Fibroblast of lung (primary cell): ENCODE measurements at regions not wholly inside any gene's neighbourhood (a gene's known extent, or its start where the extent isn't known, plus 50 kb on each side); places are given as distances from the start of the nearest gene placed in this dataset.

Source experiments
- DNase-seq, 2 donors: peaks; one replicate each; pipeline versions ENCODE4 v3.0.0 to v3.0.0-alpha.2; 2010; ENCODE audit warnings: low read depth in 2 of 2
- H2AFZ ChIP-seq: 2 replicates; pipeline ENCODE4 v1.5.1; 2012; ENCODE audit warnings: low read length, control low read depth, inconsistent platforms
- H3K27ac ChIP-seq: 2 replicates; pipeline ENCODE4 v1.5.1; 2011; ENCODE audit warnings: low read length, control low read depth; ENCODE audit not compliant: insufficient read depth
- H3K27me3 ChIP-seq: 2 replicates; pipeline ENCODE4 v1.5.1; 2011; ENCODE audit warnings: mild to moderate bottlenecking, low read length; ENCODE audit not compliant: control insufficient read depth, insufficient read depth
- H3K36me3 ChIP-seq: 2 replicates; pipeline ENCODE4 v1.5.1; 2011; ENCODE audit warnings: low read length; ENCODE audit not compliant: control insufficient read depth, insufficient read depth
- H3K4me1 ChIP-seq: 2 replicates; pipeline ENCODE4 v1.5.1; 2011; ENCODE audit warnings: low read length; ENCODE audit not compliant: control insufficient read depth, insufficient read depth; ENCODE audit errors: extremely low read depth
- H3K4me2 ChIP-seq: 2 replicates; pipeline ENCODE4 v1.5.1; 2011; ENCODE audit warnings: low read length, control low read depth; ENCODE audit not compliant: insufficient read depth; ENCODE audit errors: extremely low read depth
- H3K4me3 ChIP-seq, 4 experiments: fragments of 200-600 bp in 1 of 4; sonication (generic) in 1 of 4; replicated peaks in 1 of 4; 2 replicates each; pipeline ENCODE4 v1.5.1; 2011 to 2016; ENCODE audit warnings: low read length in 4 of 4, low read depth in 3 of 4, mild to moderate bottlenecking in 3 of 4, control low read depth in 2 of 4, inconsistent platforms in 1 of 4, mixed read lengths in 1 of 4; ENCODE audit not compliant: insufficient read depth in 1 of 4; ENCODE audit errors: control extremely low read depth in 1 of 4
- H3K79me2 ChIP-seq: 2 replicates; pipeline ENCODE4 v1.5.1; 2012; ENCODE audit warnings: mild to moderate bottlenecking, low read length, inconsistent platforms; ENCODE audit not compliant: control insufficient read depth, insufficient read depth
- H3K9ac ChIP-seq: 2 replicates; pipeline ENCODE4 v1.5.1; 2011; ENCODE audit warnings: mild to moderate bottlenecking, low read length, control low read depth; ENCODE audit not compliant: insufficient read depth
- H3K9me3 ChIP-seq: 2 replicates; pipeline ENCODE4 v1.5.1; 2012; ENCODE audit warnings: low read depth, low read length; ENCODE audit not compliant: control insufficient read depth, insufficient read depth
- H4K20me1 ChIP-seq: 2 replicates; pipeline ENCODE4 v1.5.1; 2011; ENCODE audit warnings: low read length; ENCODE audit not compliant: control insufficient read depth, insufficient read depth; ENCODE audit errors: extremely low read depth
- EZH2 ChIP-seq: IDR thresholded peaks from 2 replicates; pipeline ENCODE4 v1.5.1; 2012; ENCODE audit warnings: low read length, control low read depth, mild to moderate bottlenecking; ENCODE audit errors: missing control alignments
- TF ChIP-seq, protein P1 (sequence below), 2 donors: IDR thresholded peaks in 1 of 2; conservative IDR thresholded peaks in 1 of 2; 1 replicate in 1 of 2; 2 replicates in 1 of 2; pipeline ENCODE4 v1.5.1; 2011 to 2012; ENCODE audit warnings: low read length in 2 of 2, control low read depth in 1 of 2, inconsistent platforms in 1 of 2, low read depth in 1 of 2, mild to moderate bottlenecking in 1 of 2

DNA sequence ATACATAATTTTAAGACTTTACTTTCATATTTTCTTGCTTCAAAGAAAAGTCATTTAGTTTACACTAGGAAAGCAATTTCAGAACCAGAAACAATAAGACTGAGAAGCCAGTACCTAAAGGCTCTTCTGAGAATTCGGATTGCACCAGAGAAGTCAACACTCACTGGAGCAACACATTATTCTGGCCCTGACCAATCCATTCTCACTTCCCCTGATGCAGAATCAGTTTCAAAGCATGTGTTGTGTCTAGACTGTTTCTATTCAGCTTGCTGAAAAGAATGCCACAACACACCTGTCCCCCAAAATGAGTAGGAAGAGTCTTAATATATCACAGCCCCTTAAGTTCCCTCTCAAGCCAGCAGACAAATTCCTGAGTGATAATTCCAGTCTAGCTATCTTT is 1074.3 kb upstream of the TENM4 start:
- no peak overlapping the region for H3K4me2 ChIP-seq
- H2AFZ ChIP-seq: no peak overlapping the region
- no peaks in the 10 kb centered on the region for H3K4me1 ChIP-seq
- H3K27ac ChIP-seq: no peak overlapping the region
- H3K9ac ChIP-seq: no peak overlapping the region
- no peaks in the 10 kb centered on the region for H3K36me3 ChIP-seq
- no peaks in the 10 kb centered on the region for H3K27me3 ChIP-seq
- no peak overlapping the region for H3K4me3 ChIP-seq
- no peak for DNase-seq
- H3K79me2 ChIP-seq: no peaks in the 10 kb centered on the region
- H4K20me1 ChIP-seq: no peaks in the 10 kb centered on the region
- TF ChIP-seq EZH2: no peak
- TF ChIP-seq, protein P1, sequence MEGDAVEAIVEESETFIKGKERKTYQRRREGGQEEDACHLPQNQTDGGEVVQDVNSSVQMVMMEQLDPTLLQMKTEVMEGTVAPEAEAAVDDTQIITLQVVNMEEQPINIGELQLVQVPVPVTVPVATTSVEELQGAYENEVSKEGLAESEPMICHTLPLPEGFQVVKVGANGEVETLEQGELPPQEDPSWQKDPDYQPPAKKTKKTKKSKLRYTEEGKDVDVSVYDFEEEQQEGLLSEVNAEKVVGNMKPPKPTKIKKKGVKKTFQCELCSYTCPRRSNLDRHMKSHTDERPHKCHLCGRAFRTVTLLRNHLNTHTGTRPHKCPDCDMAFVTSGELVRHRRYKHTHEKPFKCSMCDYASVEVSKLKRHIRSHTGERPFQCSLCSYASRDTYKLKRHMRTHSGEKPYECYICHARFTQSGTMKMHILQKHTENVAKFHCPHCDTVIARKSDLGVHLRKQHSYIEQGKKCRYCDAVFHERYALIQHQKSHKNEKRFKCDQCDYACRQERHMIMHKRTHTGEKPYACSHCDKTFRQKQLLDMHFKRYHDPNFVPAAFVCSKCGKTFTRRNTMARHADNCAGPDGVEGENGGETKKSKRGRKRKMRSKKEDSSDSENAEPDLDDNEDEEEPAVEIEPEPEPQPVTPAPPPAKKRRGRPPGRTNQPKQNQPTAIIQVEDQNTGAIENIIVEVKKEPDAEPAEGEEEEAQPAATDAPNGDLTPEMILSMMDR (conservative IDR thresholded peaks at IDR 0.05 in 1 of 2, IDR thresholded peaks at IDR 0.05 in 1 of 2; ENCODE audit: low read depth in 1 of 2, low read length in 2 of 2): no peak
- H3K9me3 ChIP-seq: no peaks in the 10 kb centered on the region

DNA sequence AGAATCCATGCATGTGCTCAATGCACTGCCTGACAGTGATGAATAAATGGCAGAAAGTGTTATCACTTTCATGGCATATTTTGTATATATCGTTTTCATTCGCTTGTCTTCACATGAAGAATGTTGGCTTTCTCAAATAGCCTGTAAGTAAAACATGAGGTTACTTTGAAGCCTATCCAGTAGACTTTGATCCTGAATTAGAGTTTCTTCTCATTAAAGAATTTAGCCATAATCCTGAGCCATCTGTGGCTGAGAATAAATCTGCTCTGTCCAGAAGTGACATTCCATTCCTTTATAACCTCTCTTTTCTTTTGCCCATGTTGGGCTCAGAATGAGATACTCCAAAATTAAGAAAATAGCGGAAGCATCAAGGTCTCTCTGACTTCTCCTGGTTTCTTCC is 1071.7 kb upstream of the TENM4 start:
- Histone ChIP-seq H3K9me3 (no peaks in the 10 kb centered on the region), H2AFZ (no peak overlapping the region), H4K20me1 (no peaks in the 10 kb centered on the region), H3K9ac (no peak overlapping the region), H3K27ac (no peak overlapping the region), H3K79me2 (no peaks in the 10 kb centered on the region), H3K4me2 (no peak overlapping the region), H3K27me3 (no peaks in the 10 kb centered on the region), H3K4me1 (no peaks in the 10 kb centered on the region), H3K36me3 (no peaks in the 10 kb centered on the region), H3K4me3 (no peak overlapping the region)
- TF ChIP-seq, protein P1 (conservative IDR thresholded peaks at IDR 0.05 in 1 of 2, IDR thresholded peaks at IDR 0.05 in 1 of 2; ENCODE audit: low read depth in 1 of 2, low read length in 2 of 2): no peak
- TF ChIP-seq EZH2: no peak
- no peak for DNase-seq

DNA sequence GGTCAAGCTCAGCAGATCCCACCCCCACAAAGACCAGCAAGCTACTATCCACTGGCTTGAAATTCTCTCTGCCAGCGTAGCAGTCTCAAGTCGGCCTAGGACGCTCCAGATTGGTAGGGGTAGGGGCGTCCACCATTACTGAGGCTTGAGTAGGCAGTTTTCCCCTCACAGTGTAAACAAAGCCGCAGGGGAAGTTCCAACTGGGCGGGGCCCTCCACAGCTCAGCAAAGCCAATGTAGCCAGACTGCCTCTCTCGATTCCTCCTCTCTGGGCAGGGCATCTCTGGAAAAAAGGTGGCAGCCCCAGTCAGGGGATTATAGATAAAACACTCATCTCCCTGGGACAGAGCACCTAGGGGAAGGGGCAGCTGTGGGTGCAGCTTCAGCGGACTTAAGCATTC is 1064.9 kb upstream of the TENM4 start:
- Histone ChIP-seq H3K36me3 (no peaks in the 10 kb centered on the region), H3K4me1 (no peaks in the 10 kb centered on the region), H4K20me1 (no peaks in the 10 kb centered on the region), H3K9ac (no peak overlapping the region), H3K9me3 (no peaks in the 10 kb centered on the region), H3K27ac (no peak overlapping the region), H3K27me3 (no peaks in the 10 kb centered on the region), H3K4me3 (no peak overlapping the region), H3K79me2 (no peaks in the 10 kb centered on the region), H2AFZ (no peak overlapping the region), H3K4me2 (no peak overlapping the region)
- no peak for DNase-seq
- TF ChIP-seq EZH2: no peak
- TF ChIP-seq, protein P1 (conservative IDR thresholded peaks at IDR 0.05 in 1 of 2, IDR thresholded peaks at IDR 0.05 in 1 of 2; ENCODE audit: low read depth in 1 of 2, low read length in 2 of 2): no peak
